GM12892 (cell line): ENCODE measurements at regions not wholly inside any gene's neighbourhood (a gene's known extent, or its start where the extent isn't known, plus 50 kb on each side); places are given as distances from the start of the nearest gene placed in this dataset.

ENCODE experiments used
- POLR2A ChIP-seq: IDR thresholded peaks from 2 replicates; pipeline ENCODE4 v1.6.1; 2011; ENCODE audit warnings: low read depth, low read length, control low read depth
- POLR2AphosphoS5 ChIP-seq: IDR thresholded peaks from 2 replicates; pipeline ENCODE4 v1.6.1; 2011; ENCODE audit warnings: low read depth, low read length, control low read depth
- TAF1 ChIP-seq: IDR thresholded peaks from 2 replicates; pipeline ENCODE4 v1.6.1; 2011; ENCODE audit warnings: low read depth, mild to moderate bottlenecking, control low read depth, low read length, borderline replicate concordance

DNA sequence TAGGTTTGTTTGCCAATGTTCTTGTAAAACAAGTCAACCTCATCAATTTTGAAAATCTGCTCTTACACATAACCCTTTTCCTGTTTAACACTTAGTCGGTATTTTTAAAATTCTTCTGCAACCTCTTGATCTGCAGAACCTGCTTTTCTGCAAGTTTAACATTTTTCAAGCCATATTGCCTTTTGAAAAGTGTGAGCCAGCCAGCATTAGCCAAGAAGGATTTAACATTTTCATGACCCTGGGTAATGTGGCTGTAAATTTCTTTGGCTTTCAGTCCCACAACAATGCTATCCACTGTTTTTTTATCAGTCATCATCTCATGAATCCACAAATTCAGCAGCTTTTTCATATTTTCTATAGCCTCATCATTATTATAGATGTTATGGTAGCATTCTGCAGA lies 956.5 kb downstream of the FAT4 start:
- TF ChIP-seq POLR2A (no peak), POLR2AphosphoS5 (no peak), TAF1 (no peak)
